Ovary (tissue), 3 donors: ENCODE measurements at regions not wholly inside any gene's neighbourhood (a gene's known extent, or its start where the extent isn't known, plus 50 kb on each side); places are given as distances from the start of the nearest gene placed in this dataset.

Source experiments
- CTCF ChIP-seq, 3 donors: fragments of 450-650 bp in 2 of 3; fragments of 200-600 bp in 1 of 3; IDR thresholded peaks; one replicate each; pipeline versions ENCODE4 v1.5.1 to v1.8.0; 2016 to 2022; ENCODE audit warnings: antibody characterized with exemption in 3 of 3, mild to moderate bottlenecking in 1 of 3
- POLR2A ChIP-seq: fragments of 450-650 bp; IDR thresholded peaks from one replicate; pipeline ENCODE4 v1.6.1; 2017; ENCODE audit warnings: antibody characterized with exemption, mild to moderate bottlenecking, moderate library complexity
- donor health status: DM: no; HTN: no; CAD: no.

DNA sequence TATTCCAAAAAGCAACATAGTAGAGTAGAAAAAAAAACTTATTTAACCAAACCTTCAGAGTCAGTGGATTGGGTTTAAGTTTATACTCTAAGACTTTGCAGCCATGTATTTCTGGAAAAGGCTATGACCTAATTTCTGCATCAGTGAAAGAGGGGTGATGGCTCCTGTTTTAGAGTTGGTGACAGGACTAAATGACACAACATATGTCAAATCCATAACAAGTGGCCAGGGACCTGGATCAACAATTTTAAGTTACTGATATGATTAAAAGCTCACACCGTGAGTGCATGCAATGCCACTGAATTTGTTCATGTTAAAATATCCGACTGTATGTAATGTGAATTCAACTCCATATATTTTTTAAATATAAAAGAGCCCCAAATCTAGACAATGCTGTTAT is 390.6 kb downstream of the TNS3 start:
- TF ChIP-seq POLR2A (no peak), CTCF (IDR thresholded peaks at IDR 0.05) (no peak)
